Panc1 (cell line): ENCODE measurements at regions not wholly inside any gene's neighbourhood (a gene's known extent, or its start where the extent isn't known, plus 50 kb on each side); places are given as distances from the start of the nearest gene placed in this dataset.

Experiments used
- POLR2AphosphoS5 ChIP-seq: IDR thresholded peaks from 2 replicates; pipeline ENCODE4 v1.6.1; 2012; ENCODE audit warnings: mild to moderate bottlenecking, low read depth, low read length, moderate library complexity
- SIN3A ChIP-seq: IDR thresholded peaks from 2 replicates; pipeline ENCODE4 v1.6.1; 2012; ENCODE audit warnings: low read depth, mild to moderate bottlenecking, low read length, moderate library complexity, borderline replicate concordance; ENCODE audit not compliant: insufficient read depth
- TF ChIP-seq, protein P1 (sequence below): fragments of 450-650 bp; IDR thresholded peaks from 2 replicates; pipeline ENCODE4 v1.5.1; 2017; ENCODE audit warnings: mild to moderate bottlenecking
- TF ChIP-seq, protein P2 (sequence below), 2 experiments: IDR thresholded peaks; 2 replicates each; pipeline ENCODE4 v1.6.1; 2011 to 2012; ENCODE audit warnings: low read depth in 2 of 2, control low read depth in 1 of 2, low read length in 1 of 2, mild to moderate bottlenecking in 1 of 2, moderate library complexity in 1 of 2; ENCODE audit not compliant: insufficient read depth in 1 of 2

DNA sequence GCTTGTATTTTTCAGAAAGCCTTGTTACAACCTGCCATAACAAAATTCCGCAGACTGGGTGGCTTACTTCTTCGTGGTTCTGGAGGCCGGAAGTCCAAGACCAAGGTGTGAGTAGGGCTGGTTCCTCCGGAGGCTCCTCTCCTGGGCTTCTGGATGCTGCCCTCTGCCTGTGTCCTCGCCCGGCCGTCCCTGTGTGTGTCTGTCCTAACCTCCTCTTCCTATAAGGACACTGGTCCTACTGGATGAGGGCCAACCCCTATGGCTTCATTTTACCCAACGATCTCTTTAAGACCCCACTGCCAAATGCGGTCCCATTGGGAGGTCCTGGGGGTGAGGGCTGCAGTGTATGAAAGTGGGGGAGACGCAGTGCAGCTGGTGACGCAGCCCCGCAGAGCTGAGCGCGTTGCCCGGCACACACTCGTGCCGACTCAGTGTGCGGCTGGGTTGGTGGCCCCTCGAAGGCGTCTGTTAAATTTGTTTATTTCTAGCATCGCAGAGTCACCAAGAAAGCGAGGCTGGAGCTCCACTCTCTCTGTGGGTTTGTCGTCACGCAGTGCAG, 116.7 kb downstream of the SOX1 start:
- TF ChIP-seq, protein P1, sequence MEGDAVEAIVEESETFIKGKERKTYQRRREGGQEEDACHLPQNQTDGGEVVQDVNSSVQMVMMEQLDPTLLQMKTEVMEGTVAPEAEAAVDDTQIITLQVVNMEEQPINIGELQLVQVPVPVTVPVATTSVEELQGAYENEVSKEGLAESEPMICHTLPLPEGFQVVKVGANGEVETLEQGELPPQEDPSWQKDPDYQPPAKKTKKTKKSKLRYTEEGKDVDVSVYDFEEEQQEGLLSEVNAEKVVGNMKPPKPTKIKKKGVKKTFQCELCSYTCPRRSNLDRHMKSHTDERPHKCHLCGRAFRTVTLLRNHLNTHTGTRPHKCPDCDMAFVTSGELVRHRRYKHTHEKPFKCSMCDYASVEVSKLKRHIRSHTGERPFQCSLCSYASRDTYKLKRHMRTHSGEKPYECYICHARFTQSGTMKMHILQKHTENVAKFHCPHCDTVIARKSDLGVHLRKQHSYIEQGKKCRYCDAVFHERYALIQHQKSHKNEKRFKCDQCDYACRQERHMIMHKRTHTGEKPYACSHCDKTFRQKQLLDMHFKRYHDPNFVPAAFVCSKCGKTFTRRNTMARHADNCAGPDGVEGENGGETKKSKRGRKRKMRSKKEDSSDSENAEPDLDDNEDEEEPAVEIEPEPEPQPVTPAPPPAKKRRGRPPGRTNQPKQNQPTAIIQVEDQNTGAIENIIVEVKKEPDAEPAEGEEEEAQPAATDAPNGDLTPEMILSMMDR, result no peak
- TF ChIP-seq POLR2AphosphoS5, result no peak
- TF ChIP-seq, protein P2, sequence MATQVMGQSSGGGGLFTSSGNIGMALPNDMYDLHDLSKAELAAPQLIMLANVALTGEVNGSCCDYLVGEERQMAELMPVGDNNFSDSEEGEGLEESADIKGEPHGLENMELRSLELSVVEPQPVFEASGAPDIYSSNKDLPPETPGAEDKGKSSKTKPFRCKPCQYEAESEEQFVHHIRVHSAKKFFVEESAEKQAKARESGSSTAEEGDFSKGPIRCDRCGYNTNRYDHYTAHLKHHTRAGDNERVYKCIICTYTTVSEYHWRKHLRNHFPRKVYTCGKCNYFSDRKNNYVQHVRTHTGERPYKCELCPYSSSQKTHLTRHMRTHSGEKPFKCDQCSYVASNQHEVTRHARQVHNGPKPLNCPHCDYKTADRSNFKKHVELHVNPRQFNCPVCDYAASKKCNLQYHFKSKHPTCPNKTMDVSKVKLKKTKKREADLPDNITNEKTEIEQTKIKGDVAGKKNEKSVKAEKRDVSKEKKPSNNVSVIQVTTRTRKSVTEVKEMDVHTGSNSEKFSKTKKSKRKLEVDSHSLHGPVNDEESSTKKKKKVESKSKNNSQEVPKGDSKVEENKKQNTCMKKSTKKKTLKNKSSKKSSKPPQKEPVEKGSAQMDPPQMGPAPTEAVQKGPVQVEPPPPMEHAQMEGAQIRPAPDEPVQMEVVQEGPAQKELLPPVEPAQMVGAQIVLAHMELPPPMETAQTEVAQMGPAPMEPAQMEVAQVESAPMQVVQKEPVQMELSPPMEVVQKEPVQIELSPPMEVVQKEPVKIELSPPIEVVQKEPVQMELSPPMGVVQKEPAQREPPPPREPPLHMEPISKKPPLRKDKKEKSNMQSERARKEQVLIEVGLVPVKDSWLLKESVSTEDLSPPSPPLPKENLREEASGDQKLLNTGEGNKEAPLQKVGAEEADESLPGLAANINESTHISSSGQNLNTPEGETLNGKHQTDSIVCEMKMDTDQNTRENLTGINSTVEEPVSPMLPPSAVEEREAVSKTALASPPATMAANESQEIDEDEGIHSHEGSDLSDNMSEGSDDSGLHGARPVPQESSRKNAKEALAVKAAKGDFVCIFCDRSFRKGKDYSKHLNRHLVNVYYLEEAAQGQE (IDR thresholded peaks at IDR 0.05; ENCODE audit: insufficient read depth in 1 of 2, low read depth in 2 of 2, low read length in 1 of 2), result no peak
- no peak for TF ChIP-seq SIN3A
